Ishikawa (cell line): ENCODE measurements at regions not wholly inside any gene's neighbourhood (a gene's known extent, or its start where the extent isn't known, plus 50 kb on each side); places are given as distances from the start of the nearest gene placed in this dataset.

Experiments used
- CEBPB ChIP-seq: IDR thresholded peaks from 2 replicates; pipeline ENCODE4 v1.6.1; 2012
- CREB1 ChIP-seq: IDR thresholded peaks from 2 replicates; pipeline ENCODE4 v1.6.1; 2012; ENCODE audit warnings: low read depth
- EGR1 ChIP-seq: IDR thresholded peaks from 2 replicates; pipeline ENCODE4 v1.6.1; 2012
- EP300 ChIP-seq: IDR thresholded peaks from 2 replicates; pipeline ENCODE4 v1.6.1; 2012; ENCODE audit warnings: borderline replicate concordance
- FOXM1 ChIP-seq: IDR thresholded peaks from 2 replicates; pipeline ENCODE4 v1.6.1; 2012; ENCODE audit warnings: low read depth, borderline replicate concordance
- MAX ChIP-seq: IDR thresholded peaks from 2 replicates; pipeline ENCODE4 v1.6.1; 2012
- NFIC ChIP-seq: IDR thresholded peaks from 2 replicates; pipeline ENCODE4 v1.6.1; 2012
- RAD21 ChIP-seq: IDR thresholded peaks from 2 replicates; pipeline ENCODE4 v1.6.1; 2012; ENCODE audit warnings: low read depth
- REST ChIP-seq: IDR thresholded peaks from 2 replicates; pipeline ENCODE4 v1.6.1; 2012; ENCODE audit warnings: low read depth, mild to moderate bottlenecking
- TAF1 ChIP-seq: IDR thresholded peaks from 2 replicates; pipeline ENCODE4 v1.6.1; 2012; ENCODE audit warnings: low read depth, mild to moderate bottlenecking
- TCF12 ChIP-seq: IDR thresholded peaks from 2 replicates; pipeline ENCODE4 v1.6.1; 2012; ENCODE audit warnings: low read depth
- TEAD4 ChIP-seq: IDR thresholded peaks from 2 replicates; pipeline ENCODE4 v1.6.1; 2012
- USF1 ChIP-seq: IDR thresholded peaks from 2 replicates; pipeline ENCODE4 v1.6.1; 2012
- YY1 ChIP-seq: IDR thresholded peaks from 2 replicates; pipeline ENCODE4 v1.6.1; 2012; ENCODE audit warnings: low read depth
- ZBTB7A ChIP-seq: IDR thresholded peaks from 2 replicates; pipeline ENCODE4 v1.6.1; 2012; ENCODE audit warnings: low read depth

GRCh38 chr1:60292140-60292539 lies 218.6 kb upstream of the C1orf87 start:
- TF ChIP-seq TEAD4 = no peak
- no peak for TF ChIP-seq FOXM1
- TF ChIP-seq REST = no peak
- no peak for TF ChIP-seq NFIC
- TF ChIP-seq TCF12 = no peak
- TF ChIP-seq CREB1 = no peak
- TF ChIP-seq EP300 = no peak
- TF ChIP-seq MAX = no peak
- no peak for TF ChIP-seq RAD21

GRCh38 chr1:60290393-60290792 lies 216.8 kb upstream of the C1orf87 start:
- TF ChIP-seq TEAD4 (no peak), RAD21 (no peak), TAF1 (no peak), FOXM1 (no peak), NFIC (no peak), YY1 (no peak), REST (no peak), CREB1 (no peak), USF1 (no peak), TCF12 (no peak), EGR1 (no peak), ZBTB7A (no peak), CEBPB (no peak)

GRCh38 chr1:60287536-60287935 lies 214.0 kb upstream of the C1orf87 start:
- no peak for TF ChIP-seq USF1
- TF ChIP-seq EP300 = no peak
- no peak for TF ChIP-seq NFIC
- no peak for TF ChIP-seq TCF12
- TF ChIP-seq MAX = no peak
- no peak for TF ChIP-seq YY1
- no peak for TF ChIP-seq REST
- TF ChIP-seq TEAD4 = no peak
- TF ChIP-seq TAF1 = no peak
- TF ChIP-seq CREB1 = no peak
- TF ChIP-seq ZBTB7A = no peak
- no peak for TF ChIP-seq EGR1
- no peak for TF ChIP-seq CEBPB

GRCh38 chr1:60283690-60284089 lies 210.1 kb upstream of the C1orf87 start:
- TF ChIP-seq FOXM1 = no peak
- TF ChIP-seq CEBPB = no peak
- TF ChIP-seq CREB1 = no peak
- no peak for TF ChIP-seq USF1
- TF ChIP-seq TCF12 = no peak
- no peak for TF ChIP-seq RAD21
- no peak for TF ChIP-seq TAF1
- TF ChIP-seq REST = no peak
- TF ChIP-seq YY1 = no peak
- no peak for TF ChIP-seq EP300
- TF ChIP-seq ZBTB7A = no peak
- TF ChIP-seq MAX = no peak
- TF ChIP-seq TEAD4 = no peak
- TF ChIP-seq EGR1 = no peak
- TF ChIP-seq NFIC = no peak
